ENCODE measurements at regions not wholly inside any gene's neighbourhood (a gene's known extent, or its start where the extent isn't known, plus 50 kb on each side); places are given as distances from the start of the nearest gene placed in this dataset.
A peak's percentile ranks its signal among the peaks of the same experiment; 100 is the strongest.

DNA sequence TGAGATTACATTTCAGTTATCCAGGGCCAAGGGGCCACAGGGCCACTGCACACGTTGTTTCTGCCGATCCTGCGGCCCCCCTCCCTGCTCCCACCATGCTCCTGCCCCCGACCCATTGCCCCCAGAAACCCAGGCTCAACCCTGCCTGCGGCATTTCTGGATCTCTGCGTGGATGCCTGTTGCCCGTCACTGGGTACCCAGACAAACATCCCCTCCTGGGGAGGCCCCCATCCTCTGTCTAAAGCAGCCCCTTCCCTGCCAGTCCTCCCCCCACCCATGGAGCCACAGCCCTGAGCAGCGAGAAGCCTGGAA, 326.4 kb upstream of the SFSWAP start:
- no CpG with 5 or more reads among the region's 8 CpGs for WGBS (ENCODE audit: extremely low coverage, insufficient coverage, insufficient read length)
- H3K79me2 ChIP-seq (ENCODE audit: control insufficient read depth, insufficient read depth, low read length, poor library complexity), result no peaks in the 10 kb centered on the region
- no peak overlapping the region for H3K27ac ChIP-seq (ENCODE audit: low read depth, low read length)
- H2BK5ac ChIP-seq (ENCODE audit: low read depth, low read length, poor library complexity), result no peak overlapping the region
- no peak overlapping the region for H4K12ac ChIP-seq (ENCODE audit: low read depth, low read length)
- no peak overlapping the region for H3K4me3 ChIP-seq (ENCODE audit: low read depth, low read length)
- no peaks in the 10 kb centered on the region for H3K4me1 ChIP-seq (ENCODE audit: control insufficient read depth in 1 of 2, insufficient read depth in 2 of 2, low read length in 2 of 2)
- H2BK12ac ChIP-seq (ENCODE audit: low read length), result no peak overlapping the region
- H3K14ac ChIP-seq (ENCODE audit: low read length), result no peak overlapping the region
- H4K91ac ChIP-seq (ENCODE audit: low read depth, low read length), result no peak overlapping the region
- no peak overlapping the region for H3K4me2 ChIP-seq (ENCODE audit: low read length)
- no peak overlapping the region for H2AFZ ChIP-seq (ENCODE audit: insufficient read depth, low read length, poor library complexity)
- H3K27me3 ChIP-seq (ENCODE audit: insufficient read depth, low read length), result peaks cover 9% of the 10 kb centered on the region
- no peak overlapping the region for H3K9ac ChIP-seq (ENCODE audit: low read length)
- DNase-seq, result no peak
- no peaks in the 10 kb centered on the region for H3K79me1 ChIP-seq (ENCODE audit: low read length)
- H3K36me3 ChIP-seq (ENCODE audit: control insufficient read depth in 1 of 2, insufficient read depth in 2 of 2, low read length in 2 of 2), result no peaks in the 10 kb centered on the region
- H2BK120ac ChIP-seq (ENCODE audit: insufficient read depth, low read length, poor library complexity), result no peak overlapping the region
- no peak overlapping the region for H2AK5ac ChIP-seq (ENCODE audit: low read length)
- no peak overlapping the region for H3K4ac ChIP-seq (ENCODE audit: low read depth, low read length)
- no peak overlapping the region for H4K8ac ChIP-seq (ENCODE audit: low read depth, low read length)
- H3K18ac ChIP-seq (ENCODE audit: low read length), result no peak overlapping the region
- H3K9me3 ChIP-seq (ENCODE audit: insufficient read depth, low read depth, low read length), result peaks cover 6% of the 10 kb centered on the region
- H3K23ac ChIP-seq (ENCODE audit: low read length), result no peak overlapping the region

DNA sequence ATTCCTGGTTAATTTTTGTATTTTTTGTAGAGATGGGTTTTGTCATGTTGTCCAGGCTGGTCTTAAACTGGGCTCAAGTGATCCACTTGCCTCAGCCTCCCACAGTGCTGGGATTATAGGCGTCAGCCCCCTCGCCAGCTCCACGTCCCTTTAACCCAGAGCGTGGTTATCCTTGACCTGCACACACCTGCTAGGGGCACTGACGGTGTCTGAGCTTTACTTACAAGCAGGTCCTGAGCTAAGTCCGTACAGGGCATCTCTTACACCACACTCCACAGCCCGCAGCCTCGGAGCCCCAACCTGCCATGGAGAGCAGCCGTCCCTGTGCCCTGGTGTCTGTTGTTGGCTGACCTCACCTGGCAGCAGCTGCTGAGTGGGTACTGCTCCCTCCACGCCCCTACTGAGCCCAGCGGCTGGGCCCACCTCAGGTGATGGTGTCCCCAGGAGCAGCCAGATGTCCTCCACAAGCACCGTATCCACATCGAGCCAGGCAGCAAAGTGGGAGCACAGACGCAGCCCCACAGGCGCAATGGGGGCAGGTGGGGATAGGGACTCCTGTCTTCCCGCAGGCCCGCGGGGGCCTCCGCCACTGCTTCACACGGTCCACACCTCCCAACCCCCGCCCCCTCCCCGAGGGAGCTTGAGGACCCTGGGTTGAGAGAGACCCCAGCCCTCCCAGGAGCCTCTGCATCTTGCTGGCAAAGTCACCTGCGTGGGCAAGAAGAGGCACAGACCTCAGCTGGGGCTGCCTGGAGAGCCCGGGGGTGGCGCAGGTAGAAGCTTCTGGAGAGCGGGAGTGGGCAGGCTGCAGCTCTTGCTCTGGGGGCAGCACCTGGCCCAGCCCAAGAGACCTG, 325.4 kb upstream of the SFSWAP start:
- no peak overlapping the region for H3K9ac ChIP-seq (ENCODE audit: low read length)
- no peak overlapping the region for H4K8ac ChIP-seq (ENCODE audit: low read depth, low read length)
- H4K12ac ChIP-seq (ENCODE audit: low read depth, low read length), result no peak overlapping the region

DNA sequence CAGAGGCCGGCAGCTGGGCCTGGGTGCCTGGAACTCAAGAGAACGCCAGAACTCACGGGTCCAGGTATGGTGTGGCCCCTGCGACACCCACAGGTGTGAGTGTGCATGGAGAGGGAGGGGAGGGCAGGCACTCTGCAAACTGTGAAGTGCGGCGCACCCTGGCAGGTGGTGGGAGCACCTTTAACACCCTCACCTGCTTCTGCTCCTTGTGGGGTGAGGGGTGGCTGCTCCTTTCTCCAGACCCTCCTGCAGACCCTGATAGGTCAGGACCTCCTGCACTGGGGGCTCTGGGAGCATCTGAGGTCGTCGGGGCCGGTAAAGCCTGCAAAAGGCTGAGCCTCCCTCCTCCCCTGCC, 324.7 kb upstream of the SFSWAP start:
- Histone ChIP-seq H4K12ac (ENCODE audit: low read depth, low read length) (no peak overlapping the region), H4K8ac (ENCODE audit: low read depth, low read length) (no peak overlapping the region), H3K79me2 (ENCODE audit: control insufficient read depth, insufficient read depth, low read length, poor library complexity) (no peaks in the 10 kb centered on the region), H2BK12ac (ENCODE audit: low read length) (no peak overlapping the region), H4K91ac (ENCODE audit: low read depth, low read length) (no peak overlapping the region), H3K4me2 (ENCODE audit: low read length) (no peak overlapping the region), H3K4me3 (ENCODE audit: low read depth, low read length) (no peak overlapping the region), H3K9ac (ENCODE audit: low read length) (peak overlapping the region; percentile 31), H2BK120ac (ENCODE audit: insufficient read depth, low read length, poor library complexity) (no peak overlapping the region), H3K36me3 (ENCODE audit: control insufficient read depth in 1 of 2, insufficient read depth in 2 of 2, low read length in 2 of 2) (no peaks in the 10 kb centered on the region), H2BK5ac (ENCODE audit: low read depth, low read length, poor library complexity) (no peak overlapping the region), H3K4me1 (ENCODE audit: control insufficient read depth in 1 of 2, insufficient read depth in 2 of 2, low read length in 2 of 2) (no peaks in the 10 kb centered on the region), H3K14ac (ENCODE audit: low read length) (no peak overlapping the region), H3K18ac (ENCODE audit: low read length) (no peak overlapping the region), H2AK5ac (ENCODE audit: low read length) (no peak overlapping the region), H3K4ac (ENCODE audit: low read depth, low read length) (no peak overlapping the region), H3K27ac (ENCODE audit: low read depth, low read length) (no peak overlapping the region), H2AFZ (ENCODE audit: insufficient read depth, low read length, poor library complexity) (no peak overlapping the region), H3K27me3 (ENCODE audit: insufficient read depth, low read length) (peaks cover under 1% of the 10 kb centered on the region), H3K9me3 (ENCODE audit: insufficient read depth, low read depth, low read length) (peaks cover 2% of the 10 kb centered on the region), H3K23ac (ENCODE audit: low read length) (no peak overlapping the region), H3K79me1 (ENCODE audit: low read length) (no peaks in the 10 kb centered on the region)
- no peak for DNase-seq
- WGBS (ENCODE audit: extremely low coverage, insufficient coverage, insufficient read length), result no CpG with 5 or more reads among the region's 9 CpGs

More for the DNA sequence above, 325.4 kb upstream of the SFSWAP start:
- H3K4me1 ChIP-seq (ENCODE audit: control insufficient read depth in 1 of 2, insufficient read depth in 2 of 2, low read length in 2 of 2), result no peaks in the 10 kb centered on the region
- H2BK5ac ChIP-seq (ENCODE audit: low read depth, low read length, poor library complexity), result no peak overlapping the region
- no peaks in the 10 kb centered on the region for H3K36me3 ChIP-seq (ENCODE audit: control insufficient read depth in 1 of 2, insufficient read depth in 2 of 2, low read length in 2 of 2)
- DNase-seq, result no peak
- no peak overlapping the region for H3K14ac ChIP-seq (ENCODE audit: low read length)
- H3K23ac ChIP-seq (ENCODE audit: low read length), result no peak overlapping the region
- no peak overlapping the region for H2BK12ac ChIP-seq (ENCODE audit: low read length)
- H3K4me3 ChIP-seq (ENCODE audit: low read depth, low read length), result no peak overlapping the region
- peaks cover 3% of the 10 kb centered on the region for H3K9me3 ChIP-seq (ENCODE audit: insufficient read depth, low read depth, low read length)
- H2AK5ac ChIP-seq (ENCODE audit: low read length), result no peak overlapping the region
- H3K27me3 ChIP-seq (ENCODE audit: insufficient read depth, low read length), result peaks cover 4% of the 10 kb centered on the region
- H2BK120ac ChIP-seq (ENCODE audit: insufficient read depth, low read length, poor library complexity), result no peak overlapping the region
- H2AFZ ChIP-seq (ENCODE audit: insufficient read depth, low read length, poor library complexity), result no peak overlapping the region
- H3K79me2 ChIP-seq (ENCODE audit: control insufficient read depth, insufficient read depth, low read length, poor library complexity), result no peaks in the 10 kb centered on the region
- no peak overlapping the region for H4K91ac ChIP-seq (ENCODE audit: low read depth, low read length)
- no CpG with 5 or more reads among the region's 26 CpGs for WGBS (ENCODE audit: extremely low coverage, insufficient coverage, insufficient read length)
- H3K4ac ChIP-seq (ENCODE audit: low read depth, low read length), result no peak overlapping the region
- no peak overlapping the region for H3K18ac ChIP-seq (ENCODE audit: low read length)
- H3K79me1 ChIP-seq (ENCODE audit: low read length), result no peaks in the 10 kb centered on the region
- H3K27ac ChIP-seq (ENCODE audit: low read depth, low read length), result no peak overlapping the region
- H3K4me2 ChIP-seq (ENCODE audit: low read length), result no peak overlapping the region

DNA sequence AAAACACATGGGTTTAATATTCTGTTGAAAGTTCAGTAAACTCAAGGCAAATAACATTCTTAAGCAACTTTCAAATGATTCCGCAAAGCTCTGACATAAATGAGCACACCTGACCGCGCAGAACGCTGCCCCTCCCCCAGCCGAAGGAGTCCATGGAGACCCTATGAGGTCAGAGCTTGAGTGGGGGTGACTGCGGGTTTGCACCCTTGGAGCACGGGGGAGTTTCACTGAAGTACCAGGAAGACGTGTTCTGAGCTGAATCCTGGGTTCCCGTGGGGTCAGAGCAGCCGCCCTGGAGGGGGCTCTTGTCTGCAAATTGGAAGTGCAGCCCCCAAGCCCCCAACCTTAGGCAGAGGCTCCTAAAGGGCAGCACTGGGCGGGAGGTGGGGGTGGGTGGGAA, 324.1 kb upstream of the SFSWAP start:
- Histone ChIP-seq H3K4me1 (ENCODE audit: control insufficient read depth in 1 of 2, insufficient read depth in 2 of 2, low read length in 2 of 2) (no peaks in the 10 kb centered on the region), H3K9ac (ENCODE audit: low read length) (no peak overlapping the region), H2AK5ac (ENCODE audit: low read length) (no peak overlapping the region), H2AFZ (ENCODE audit: insufficient read depth, low read length, poor library complexity) (no peak overlapping the region), H4K12ac (ENCODE audit: low read depth, low read length) (no peak overlapping the region), H3K36me3 (ENCODE audit: control insufficient read depth in 1 of 2, insufficient read depth in 2 of 2, low read length in 2 of 2) (no peaks in the 10 kb centered on the region), H3K9me3 (ENCODE audit: insufficient read depth, low read depth, low read length) (no peaks in the 10 kb centered on the region), H3K18ac (ENCODE audit: low read length) (no peak overlapping the region), H3K27ac (ENCODE audit: low read depth, low read length) (no peak overlapping the region), H2BK5ac (ENCODE audit: low read depth, low read length, poor library complexity) (no peak overlapping the region), H3K27me3 (ENCODE audit: insufficient read depth, low read length) (no peaks in the 10 kb centered on the region), H4K8ac (ENCODE audit: low read depth, low read length) (no peak overlapping the region), H3K79me2 (ENCODE audit: control insufficient read depth, insufficient read depth, low read length, poor library complexity) (no peaks in the 10 kb centered on the region), H2BK12ac (ENCODE audit: low read length) (no peak overlapping the region), H3K79me1 (ENCODE audit: low read length) (no peaks in the 10 kb centered on the region), H3K14ac (ENCODE audit: low read length) (no peak overlapping the region), H4K91ac (ENCODE audit: low read depth, low read length) (no peak overlapping the region), H2BK120ac (ENCODE audit: insufficient read depth, low read length, poor library complexity) (no peak overlapping the region), H3K23ac (ENCODE audit: low read length) (no peak overlapping the region), H3K4me2 (ENCODE audit: low read length) (no peak overlapping the region), H3K4me3 (ENCODE audit: low read depth, low read length) (no peak overlapping the region), H3K4ac (ENCODE audit: low read depth, low read length) (no peak overlapping the region)
- no CpG with 5 or more reads among the region's 11 CpGs for WGBS (ENCODE audit: extremely low coverage, insufficient coverage, insufficient read length)
- no peak for DNase-seq

Measured in trophoblast cell (in vitro differentiated cells and primary cell).